Endothelial cell of umbilical vein (primary cell): ENCODE measurements at regions not wholly inside any gene's neighbourhood (a gene's known extent, or its start where the extent isn't known, plus 50 kb on each side); places are given as distances from the start of the nearest gene placed in this dataset.

Experiments
- BruUV-seq: library from RNA; stranded (reverse); fragments of 400-500 nt; replicated peaks from 2 replicates; lab custom pipeline; 2021; lab: Mats Ljungman, UMichigan
- CTCF ChIA-PET: fragments of 300-600, 350-600 bp; sonication (Branson Sonifier 250); formaldehyde crosslinking; loops from one replicate; lab custom pipeline; 2021; ENCODE audit warnings: antibody characterized with exemption, inconsistent platforms; lab: Charles Lee
- POLR2A ChIA-PET: fragments of 300-600, 350-600 bp; sonication (Branson Sonifier 250); formaldehyde crosslinking; loops from one replicate; lab custom pipeline; 2021; ENCODE audit warnings: antibody characterized with exemption, inconsistent platforms; lab: Charles Lee
- DNase-seq: peaks from one replicate; pipeline ENCODE4 v3.0.0-alpha.2; 2011; ENCODE audit warnings: low read depth, low spot score
- FAIRE-seq: peaks from 2 replicates; lab custom pipeline; 2011; peaks lifted over from hg19 to GRCh38; lab: Jason Lieb, UNC
- H2AFZ ChIP-seq: 2 replicates; pipeline ENCODE4 v1.6.0; 2012; ENCODE audit warnings: low read depth, low read length, control low read depth, inconsistent platforms
- H3K27ac ChIP-seq: 2 replicates; pipeline ENCODE4 v1.5.1; 2011; ENCODE audit warnings: low read depth, mild to moderate bottlenecking, control low read depth, low read length, moderate library complexity; ENCODE audit not compliant: insufficient read depth
- H3K27me3 ChIP-seq, 2 experiments: 2 replicates each; pipeline versions ENCODE4 v1.6.0 to v1.6.1; 2011; ENCODE audit warnings: low read length in 2 of 2, mixed read lengths in 1 of 2; ENCODE audit not compliant: control insufficient read depth in 2 of 2, insufficient read depth in 2 of 2
- H3K36me3 ChIP-seq, 2 experiments: 2 replicates in 1 of 2; 3 replicates in 1 of 2; pipeline ENCODE4 v1.5.1; 2011; ENCODE audit warnings: low read length in 2 of 2, mild to moderate bottlenecking in 1 of 2, moderate library complexity in 1 of 2; ENCODE audit not compliant: control insufficient read depth in 2 of 2, insufficient read depth in 2 of 2; ENCODE audit errors: extremely low read depth in 1 of 2
- H3K4me1 ChIP-seq: 3 replicates; pipeline ENCODE4 v1.5.1; 2011; ENCODE audit warnings: mild to moderate bottlenecking, low read length; ENCODE audit not compliant: control insufficient read depth, insufficient read depth; ENCODE audit errors: extremely low read depth
- H3K4me2 ChIP-seq: 2 replicates; pipeline ENCODE4 v1.6.1; 2011; ENCODE audit warnings: low read length, control low read depth, mixed read lengths; ENCODE audit not compliant: insufficient read depth
- H3K4me3 ChIP-seq, 3 experiments: fragments of 200-600 bp in 1 of 3; sonication (generic), shearing (Covaris generic) in 1 of 3; replicated peaks in 1 of 3; 2 replicates each; pipeline ENCODE4 v1.5.1; 2011 to 2016; ENCODE audit warnings: control low read depth in 3 of 3, low read length in 3 of 3, mild to moderate bottlenecking in 2 of 3, inconsistent platforms in 1 of 3, low read depth in 1 of 3, moderate library complexity in 1 of 3; ENCODE audit not compliant: insufficient read depth in 1 of 3
- H3K79me2 ChIP-seq: 2 replicates; pipeline ENCODE4 v1.6.0; 2012; ENCODE audit warnings: low read length, inconsistent platforms; ENCODE audit not compliant: control insufficient read depth, insufficient read depth
- H3K9ac ChIP-seq: replicated peaks from 2 replicates; pipeline ENCODE3; 2011; ENCODE audit warnings: low read length, control low read depth; ENCODE audit not compliant: insufficient read depth; ENCODE audit errors: extremely low read depth
- H3K9me1 ChIP-seq: replicated peaks from 3 replicates; pipeline ENCODE4 v1.6.0; 2011; ENCODE audit warnings: mild to moderate bottlenecking, low read length; ENCODE audit not compliant: control insufficient read depth, insufficient read depth; ENCODE audit errors: extremely low read depth
- H3K9me3 ChIP-seq: replicated peaks from 2 replicates; pipeline ENCODE4 v1.5.1; 2012; ENCODE audit warnings: low read length, inconsistent platforms; ENCODE audit not compliant: control insufficient read depth, insufficient read depth
- H4K20me1 ChIP-seq: replicated peaks from 2 replicates; pipeline ENCODE3; 2011; ENCODE audit warnings: mild to moderate bottlenecking, low read length; ENCODE audit not compliant: control insufficient read depth, insufficient read depth; ENCODE audit errors: extremely low read depth
- EZH2 ChIP-seq: IDR thresholded peaks from 2 replicates; pipeline ENCODE4 v1.6.1; 2012; ENCODE audit warnings: borderline replicate concordance, low read depth, mild to moderate bottlenecking, moderate library complexity, low read length, inconsistent platforms; ENCODE audit not compliant: severe bottlenecking
- FOS ChIP-seq: IDR thresholded peaks from 2 replicates; pipeline ENCODE4 v1.6.1; 2011; ENCODE audit warnings: mild to moderate bottlenecking, low read length, moderate library complexity, borderline replicate concordance; ENCODE audit not compliant: insufficient read depth
- GATA2 ChIP-seq: IDR thresholded peaks from 2 replicates; pipeline ENCODE4 v1.7.0; 2011; ENCODE audit warnings: low read depth, mild to moderate bottlenecking, moderate library complexity, mixed read lengths, low read length; ENCODE audit not compliant: insufficient read length, insufficient read depth
- JUN ChIP-seq: IDR thresholded peaks from 2 replicates; pipeline ENCODE4 v1.6.1; 2011; ENCODE audit warnings: borderline replicate concordance, low read depth; ENCODE audit not compliant: insufficient read length, insufficient read depth
- MYC ChIP-seq: IDR thresholded peaks from one replicate; pipeline ENCODE4 v1.6.1; 2011; ENCODE audit warnings: mild to moderate bottlenecking, low read depth, low read length
- POLR2A ChIP-seq: IDR thresholded peaks from 2 replicates; pipeline ENCODE4 v1.6.1; 2012; ENCODE audit warnings: low read depth, mild to moderate bottlenecking, control low read depth, low read length
- POLR2AphosphoS5 ChIP-seq: IDR thresholded peaks from 2 replicates; pipeline ENCODE4 v1.6.1; 2012; ENCODE audit warnings: low read depth, mild to moderate bottlenecking, control low read depth, low read length, moderate library complexity; ENCODE audit not compliant: insufficient read depth
- dilution Hi-C: fragments of 300-500 bp; cut with MboI; formaldehyde crosslinking; loops from one replicate; pipeline ENCODE4 v1.15.0; 2019; ENCODE audit warnings: low sequenced_read_pairs; ENCODE audit not compliant: extremely low pct_ligation_motif_present
- intact Hi-C: fragments of 100-400 bp; cut with micrococcal nuclease; formaldehyde crosslinking; loops from one replicate; pipeline ENCODE4 v1.10.0; 2022
- TF ChIP-seq, protein P1 (sequence below), 2 donors: IDR thresholded peaks; 1 replicate in 1 of 2; 2 replicates in 1 of 2; pipeline ENCODE4 v1.5.1; 2011; ENCODE audit warnings: low read length in 2 of 2, mild to moderate bottlenecking in 2 of 2, moderate library complexity in 2 of 2, control low read depth in 1 of 2, inconsistent platforms in 1 of 2, low read depth in 1 of 2; ENCODE audit not compliant: insufficient read depth in 1 of 2; ENCODE audit errors: extremely low read depth in 1 of 2
- TF ChIP-seq, protein P2 (sequence below): IDR thresholded peaks from 2 replicates; pipeline ENCODE4 v1.6.1; 2011; ENCODE audit not compliant: insufficient read depth, insufficient read length

DNA sequence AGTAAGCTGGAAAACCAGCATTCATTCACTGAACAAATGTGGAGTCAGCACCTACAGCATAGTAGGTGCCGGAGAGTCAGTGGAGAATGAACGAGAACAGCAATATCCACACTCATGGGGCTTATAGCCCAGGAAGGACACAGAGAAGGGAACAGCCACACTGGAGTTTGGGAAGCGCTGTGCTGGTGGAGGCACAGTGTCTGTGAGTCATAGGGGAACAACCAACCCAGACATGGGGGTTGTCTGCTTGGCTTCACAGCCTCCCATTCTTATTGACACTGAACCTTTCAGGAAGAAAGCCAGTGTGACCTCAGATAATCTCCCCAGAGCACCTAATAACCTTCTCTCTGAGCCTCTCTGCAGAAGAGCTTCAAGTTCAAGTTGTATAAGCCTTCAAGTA is 56.6 kb upstream of the UBASH3B start:
- ChIA-PET POLR2A (no interaction called here), CTCF (interaction anchor here (1.0 to 1.3 kb wide), 2 partner anchors 9 to 30 kb away, joined by 3 to 5 read pairs; no protein-coding TSS in a partner anchor)
- no peaks in the 10 kb centered on the region for H3K9me3 ChIP-seq
- BruUV-seq, result no TSS peak
- no peak overlapping the region for H3K4me3 ChIP-seq
- no peak for FAIRE-seq
- H2AFZ ChIP-seq, result no peak overlapping the region
- no peak overlapping the region for H3K4me2 ChIP-seq
- no peaks in the 10 kb centered on the region for H3K9me1 ChIP-seq
- H3K27ac ChIP-seq, result no peak overlapping the region
- no peaks in the 10 kb centered on the region for H3K27me3 ChIP-seq
- intact Hi-C loops, result no loop called here
- H3K36me3 ChIP-seq, result no peaks in the 10 kb centered on the region
- TF ChIP-seq, protein P1, sequence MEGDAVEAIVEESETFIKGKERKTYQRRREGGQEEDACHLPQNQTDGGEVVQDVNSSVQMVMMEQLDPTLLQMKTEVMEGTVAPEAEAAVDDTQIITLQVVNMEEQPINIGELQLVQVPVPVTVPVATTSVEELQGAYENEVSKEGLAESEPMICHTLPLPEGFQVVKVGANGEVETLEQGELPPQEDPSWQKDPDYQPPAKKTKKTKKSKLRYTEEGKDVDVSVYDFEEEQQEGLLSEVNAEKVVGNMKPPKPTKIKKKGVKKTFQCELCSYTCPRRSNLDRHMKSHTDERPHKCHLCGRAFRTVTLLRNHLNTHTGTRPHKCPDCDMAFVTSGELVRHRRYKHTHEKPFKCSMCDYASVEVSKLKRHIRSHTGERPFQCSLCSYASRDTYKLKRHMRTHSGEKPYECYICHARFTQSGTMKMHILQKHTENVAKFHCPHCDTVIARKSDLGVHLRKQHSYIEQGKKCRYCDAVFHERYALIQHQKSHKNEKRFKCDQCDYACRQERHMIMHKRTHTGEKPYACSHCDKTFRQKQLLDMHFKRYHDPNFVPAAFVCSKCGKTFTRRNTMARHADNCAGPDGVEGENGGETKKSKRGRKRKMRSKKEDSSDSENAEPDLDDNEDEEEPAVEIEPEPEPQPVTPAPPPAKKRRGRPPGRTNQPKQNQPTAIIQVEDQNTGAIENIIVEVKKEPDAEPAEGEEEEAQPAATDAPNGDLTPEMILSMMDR (IDR thresholded peaks at IDR 0.05; ENCODE audit: extremely low read depth in 1 of 2, insufficient read depth in 1 of 2, low read depth in 1 of 2, low read length in 2 of 2), result no peak
- TF ChIP-seq GATA2 (no peak), EZH2 (no peak), POLR2A (no peak), MYC (no peak), FOS (no peak), JUN (no peak), POLR2AphosphoS5 (no peak)
- TF ChIP-seq, protein P2, sequence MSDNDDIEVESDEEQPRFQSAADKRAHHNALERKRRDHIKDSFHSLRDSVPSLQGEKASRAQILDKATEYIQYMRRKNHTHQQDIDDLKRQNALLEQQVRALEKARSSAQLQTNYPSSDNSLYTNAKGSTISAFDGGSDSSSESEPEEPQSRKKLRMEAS, result no peak
- no peak overlapping the region for H3K9ac ChIP-seq
- no peak for DNase-seq
- dilution Hi-C loops, result no loop called here
- no peaks in the 10 kb centered on the region for H4K20me1 ChIP-seq
- no peaks in the 10 kb centered on the region for H3K4me1 ChIP-seq
- no peaks in the 10 kb centered on the region for H3K79me2 ChIP-seq
